SK-MEL-5 (cell line): ENCODE measurements at regions not wholly inside any gene's neighbourhood (a gene's known extent, or its start where the extent isn't known, plus 50 kb on each side); places are given as distances from the start of the nearest gene placed in this dataset.

Source experiments
- DNase-seq: peaks from one replicate; pipeline ENCODE4 v3.0.0-alpha.2; 2016; ENCODE audit warnings: low read depth, low spot score
- in situ Hi-C: cut with HindIII; loops from 2 replicates; pipeline ENCODE4 v1.10.0; 2016; ENCODE audit warnings: low sequenced_read_pairs, high pct_unique_total_duplicates, low pct_unique_long_range_greater_than_20kb
- small RNA-seq, 2 experiments: library from RNA; depleted of rRNA; stranded (forward); fragments of <200 nt; gene quantifications; one replicate each; pipeline ENCODE3, GENCODE V24; 2014

GRCh38 chr22:33109514-33110430 is 51.6 kb upstream of the SYN3 start:
- no peak for DNase-seq
- in situ Hi-C loops: no loop called here

GRCh38 chr22:33108037-33108436 is 49.9 kb upstream of the SYN3 start:
- in situ Hi-C loops: no loop called here
- no peak for DNase-seq

Small RNAs in the stretch of these regions (small RNA-seq; reads per million reads assigned to genes)
- 0 reads per million in 2 experiments for gene Z82198.3
